ENCODE measurements at regions not wholly inside any gene's neighbourhood (a gene's known extent, or its start where the extent isn't known, plus 50 kb on each side); places are given as distances from the start of the nearest gene placed in this dataset.
"Not testable (repeated sequence)": the region's sequence is repeated elsewhere in the genome, so short reads cannot be mapped to it uniquely, and the experiment has no call there.

GRCh38 chr6:135626001-135626400, 128.5 kb upstream of the AHI1 start:
- not testable (repeated sequence) for TF ChIP-seq CTCF, POLR2A, POLR2AphosphoS5 (IDR thresholded peaks at IDR 0.05)
